Retinal pigment epithelial cell (primary cell): ENCODE measurements at regions not wholly inside any gene's neighbourhood (a gene's known extent, or its start where the extent isn't known, plus 50 kb on each side); places are given as distances from the start of the nearest gene placed in this dataset.

ENCODE experiments used
- DNase-seq: peaks from one replicate; pipeline ENCODE4 v3.0.0-alpha.2; 2010; ENCODE audit warnings: low read depth
- H3K4me3 ChIP-seq: 2 replicates; pipeline ENCODE4 v1.5.1; 2011; ENCODE audit warnings: mild to moderate bottlenecking, low read length, control low read depth, moderate library complexity
- TF ChIP-seq, protein P1 (sequence below): conservative IDR thresholded peaks from 2 replicates; pipeline ENCODE4 v1.5.1; 2011; ENCODE audit warnings: low read depth, low read length, control low read depth, inconsistent platforms

- no peak overlapping the region for H3K4me3 ChIP-seq
- TF ChIP-seq, protein P1, sequence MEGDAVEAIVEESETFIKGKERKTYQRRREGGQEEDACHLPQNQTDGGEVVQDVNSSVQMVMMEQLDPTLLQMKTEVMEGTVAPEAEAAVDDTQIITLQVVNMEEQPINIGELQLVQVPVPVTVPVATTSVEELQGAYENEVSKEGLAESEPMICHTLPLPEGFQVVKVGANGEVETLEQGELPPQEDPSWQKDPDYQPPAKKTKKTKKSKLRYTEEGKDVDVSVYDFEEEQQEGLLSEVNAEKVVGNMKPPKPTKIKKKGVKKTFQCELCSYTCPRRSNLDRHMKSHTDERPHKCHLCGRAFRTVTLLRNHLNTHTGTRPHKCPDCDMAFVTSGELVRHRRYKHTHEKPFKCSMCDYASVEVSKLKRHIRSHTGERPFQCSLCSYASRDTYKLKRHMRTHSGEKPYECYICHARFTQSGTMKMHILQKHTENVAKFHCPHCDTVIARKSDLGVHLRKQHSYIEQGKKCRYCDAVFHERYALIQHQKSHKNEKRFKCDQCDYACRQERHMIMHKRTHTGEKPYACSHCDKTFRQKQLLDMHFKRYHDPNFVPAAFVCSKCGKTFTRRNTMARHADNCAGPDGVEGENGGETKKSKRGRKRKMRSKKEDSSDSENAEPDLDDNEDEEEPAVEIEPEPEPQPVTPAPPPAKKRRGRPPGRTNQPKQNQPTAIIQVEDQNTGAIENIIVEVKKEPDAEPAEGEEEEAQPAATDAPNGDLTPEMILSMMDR = peak; percentile 7
- DNase-seq = peak; percentile 98
Observed at GRCh38 chr10:113967126-113967525, 76.5 kb upstream of the ADRB1 start.

GRCh38 chr10:113970641-113971040 lies 73.0 kb upstream of the ADRB1 start:
- TF ChIP-seq, protein P1 = no peak
- no peak overlapping the region for H3K4me3 ChIP-seq
- DNase-seq = no peak

DNA sequence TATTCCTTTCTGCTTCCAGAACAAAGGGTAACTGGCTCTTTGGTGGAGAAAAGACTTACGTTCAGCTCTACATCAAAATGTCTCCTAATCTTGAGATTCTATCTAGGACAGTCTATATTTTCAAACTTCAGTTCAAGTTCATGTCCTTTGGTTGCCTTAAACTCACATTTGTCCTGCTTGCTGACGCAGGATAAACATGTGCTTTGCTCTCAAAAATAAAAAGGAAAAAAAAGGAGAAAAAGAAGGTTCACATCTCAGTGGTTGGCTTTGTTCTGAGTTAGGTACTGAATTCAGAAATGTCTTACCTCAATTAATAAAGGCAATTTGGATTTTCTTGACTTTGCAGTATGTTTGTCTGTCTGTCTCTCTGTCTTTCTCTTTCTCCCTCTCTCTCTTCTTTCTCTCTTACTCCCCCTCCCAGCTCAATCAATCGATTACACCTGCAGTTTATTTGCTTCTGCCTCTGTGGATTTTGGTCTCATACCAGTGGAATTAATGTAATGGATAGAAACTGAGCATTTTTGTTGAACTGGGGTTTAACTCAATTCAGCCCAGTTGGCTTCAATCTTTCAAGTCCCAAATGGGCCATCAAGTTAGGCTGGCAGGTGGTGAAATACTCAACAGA lies 72.2 kb upstream of the ADRB1 start:
- TF ChIP-seq, protein P1 = no peak
- no peak for DNase-seq
- no peak overlapping the region for H3K4me3 ChIP-seq

GRCh38 chr10:113977174-113977573 lies 66.5 kb upstream of the ADRB1 start:
- H3K4me3 ChIP-seq = no peak overlapping the region
- TF ChIP-seq, protein P1 = no peak
- DNase-seq = no peak

GRCh38 chr10:113978802-113979201 lies 64.9 kb upstream of the ADRB1 start:
- H3K4me3 ChIP-seq = no peak overlapping the region
- TF ChIP-seq, protein P1 = no peak
- DNase-seq = no peak

- H3K4me3 ChIP-seq = no peak overlapping the region
- TF ChIP-seq, protein P1 = no peak
- no peak for DNase-seq
Observed at GRCh38 chr10:113979409-113979808, 64.3 kb upstream of the ADRB1 start.

- no peak overlapping the region for H3K4me3 ChIP-seq
- DNase-seq = no peak
- TF ChIP-seq, protein P1 = peak; percentile 30
Observed at GRCh38 chr10:113980408-113981087, 63.1 kb upstream of the ADRB1 start.
